Adrenal gland (tissue), 5 donors: ENCODE measurements at regions not wholly inside any gene's neighbourhood (a gene's known extent, or its start where the extent isn't known, plus 50 kb on each side); places are given as distances from the start of the nearest gene placed in this dataset.

ENCODE experiments used
- POLR2A ChIP-seq, 2 donors: fragments of 450-650 bp; IDR thresholded peaks; one replicate each; pipeline ENCODE4 v1.6.1; 2017; ENCODE audit warnings: antibody characterized with exemption in 2 of 2, mild to moderate bottlenecking in 2 of 2, moderate library complexity in 1 of 2
- TF ChIP-seq, protein P1 (sequence below), 6 experiments: fragments of 450-650 bp in 4 of 6; fragments of 200-600 bp in 2 of 6; sonication (generic) in 1 of 6; IDR thresholded peaks; 1 replicate in 5 of 6; 2 replicates in 1 of 6; pipeline versions ENCODE4 v1.5.1 to v1.8.0; 2016 to 2021; ENCODE audit warnings: antibody characterized with exemption in 6 of 6, mild to moderate bottlenecking in 2 of 6, moderate library complexity in 1 of 6
- donor health status: DM: no; HTN: no; CAD: no.

DNA sequence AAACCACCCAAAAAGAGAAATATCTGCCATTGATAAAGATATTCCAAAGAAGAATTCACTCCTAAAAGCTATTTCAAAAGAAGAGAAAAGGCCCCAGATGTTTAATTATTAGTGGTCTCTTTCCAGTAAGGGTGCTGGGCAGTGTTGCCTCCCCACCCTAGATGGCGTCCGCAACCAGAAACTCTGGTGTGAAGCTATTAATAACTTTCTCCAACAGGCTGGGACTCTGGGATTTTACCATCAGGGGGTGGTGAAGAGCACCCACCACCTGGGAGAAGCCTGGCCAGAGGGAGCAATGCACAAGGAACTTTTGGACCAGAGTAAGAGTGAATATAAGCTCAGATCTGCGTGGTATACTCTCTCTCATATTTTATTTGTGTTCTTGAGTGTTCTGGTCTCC is 115.4 kb upstream of the TIAM1 start:
- TF ChIP-seq, protein P1, sequence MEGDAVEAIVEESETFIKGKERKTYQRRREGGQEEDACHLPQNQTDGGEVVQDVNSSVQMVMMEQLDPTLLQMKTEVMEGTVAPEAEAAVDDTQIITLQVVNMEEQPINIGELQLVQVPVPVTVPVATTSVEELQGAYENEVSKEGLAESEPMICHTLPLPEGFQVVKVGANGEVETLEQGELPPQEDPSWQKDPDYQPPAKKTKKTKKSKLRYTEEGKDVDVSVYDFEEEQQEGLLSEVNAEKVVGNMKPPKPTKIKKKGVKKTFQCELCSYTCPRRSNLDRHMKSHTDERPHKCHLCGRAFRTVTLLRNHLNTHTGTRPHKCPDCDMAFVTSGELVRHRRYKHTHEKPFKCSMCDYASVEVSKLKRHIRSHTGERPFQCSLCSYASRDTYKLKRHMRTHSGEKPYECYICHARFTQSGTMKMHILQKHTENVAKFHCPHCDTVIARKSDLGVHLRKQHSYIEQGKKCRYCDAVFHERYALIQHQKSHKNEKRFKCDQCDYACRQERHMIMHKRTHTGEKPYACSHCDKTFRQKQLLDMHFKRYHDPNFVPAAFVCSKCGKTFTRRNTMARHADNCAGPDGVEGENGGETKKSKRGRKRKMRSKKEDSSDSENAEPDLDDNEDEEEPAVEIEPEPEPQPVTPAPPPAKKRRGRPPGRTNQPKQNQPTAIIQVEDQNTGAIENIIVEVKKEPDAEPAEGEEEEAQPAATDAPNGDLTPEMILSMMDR (IDR thresholded peaks at IDR 0.05), result no peak
- no peak for TF ChIP-seq POLR2A (IDR thresholded peaks at IDR 0.05)
